ENCODE measurements at regions not wholly inside any gene's neighbourhood (a gene's known extent, or its start where the extent isn't known, plus 50 kb on each side); places are given as distances from the start of the nearest gene placed in this dataset.
A peak's percentile ranks its signal among the peaks of the same experiment; 100 is the strongest.

DNA sequence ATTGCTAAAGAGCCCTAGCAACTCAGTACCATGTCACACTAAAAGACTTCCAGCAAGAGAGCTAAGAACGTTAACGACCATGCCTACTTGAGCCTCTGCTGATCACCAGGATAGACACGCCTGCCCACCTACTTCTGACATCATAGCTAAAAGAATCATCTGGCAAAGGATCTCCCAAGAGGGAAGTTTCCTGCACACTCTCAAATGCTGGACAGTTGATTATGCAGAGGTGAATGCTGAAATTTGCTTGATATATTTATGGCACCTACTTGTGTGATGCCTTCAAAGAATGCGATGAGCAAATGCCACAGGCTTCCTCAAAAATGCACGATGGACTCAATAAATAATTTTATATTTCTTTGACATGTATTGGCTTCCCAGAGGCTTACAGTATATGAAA, 113.6 kb downstream of the GALC start:
- intact Hi-C loops (cut with micrococcal nuclease), result no loop called here
- ATAC-seq (no peak), DNase-seq (no peak)

DNA sequence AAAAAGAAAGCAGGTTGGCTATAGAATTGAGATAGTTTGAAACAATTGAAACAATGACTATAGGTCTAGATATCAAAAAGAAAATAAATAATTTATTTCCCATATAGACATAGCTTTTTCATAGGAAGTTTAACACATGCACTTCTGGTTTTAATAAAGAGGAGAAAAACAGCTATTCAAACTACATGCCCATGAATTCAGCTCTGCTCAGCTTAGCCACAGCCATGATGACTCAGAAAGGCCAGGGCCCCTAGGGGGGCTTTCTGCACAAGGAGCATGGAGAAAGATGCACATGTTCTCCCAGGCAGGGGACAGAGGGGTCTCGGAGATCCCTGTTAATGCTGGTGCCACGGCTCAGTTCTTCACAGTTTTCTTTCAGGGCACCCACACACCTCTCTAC, 114.0 kb downstream of the GALC start:
- ATAC-seq (no peak), DNase-seq (no peak)
- intact Hi-C loops (cut with micrococcal nuclease), result no loop called here

DNA sequence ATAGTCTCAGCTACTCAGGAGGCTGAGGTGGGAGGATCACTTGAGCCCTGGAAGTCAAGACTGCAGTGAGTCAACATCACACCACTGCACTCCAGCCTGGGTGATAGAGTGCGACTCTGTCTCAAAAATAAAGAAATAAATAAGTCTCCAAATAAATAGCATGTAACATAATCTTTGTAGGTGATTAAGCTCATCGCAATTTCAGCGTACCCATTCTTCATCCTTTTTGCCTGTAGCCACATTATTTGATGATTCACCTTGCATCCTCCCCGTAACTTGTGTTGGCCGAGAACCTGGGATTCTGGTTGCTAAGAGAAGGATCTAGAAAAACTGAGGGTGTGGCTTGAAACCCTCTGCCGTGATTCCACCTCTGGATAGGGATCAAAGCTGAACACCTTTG, 115.1 kb downstream of the GALC start:
- no peak for DNase-seq
- intact Hi-C loops (cut with micrococcal nuclease), result no loop called here
- ATAC-seq, result no peak

DNA sequence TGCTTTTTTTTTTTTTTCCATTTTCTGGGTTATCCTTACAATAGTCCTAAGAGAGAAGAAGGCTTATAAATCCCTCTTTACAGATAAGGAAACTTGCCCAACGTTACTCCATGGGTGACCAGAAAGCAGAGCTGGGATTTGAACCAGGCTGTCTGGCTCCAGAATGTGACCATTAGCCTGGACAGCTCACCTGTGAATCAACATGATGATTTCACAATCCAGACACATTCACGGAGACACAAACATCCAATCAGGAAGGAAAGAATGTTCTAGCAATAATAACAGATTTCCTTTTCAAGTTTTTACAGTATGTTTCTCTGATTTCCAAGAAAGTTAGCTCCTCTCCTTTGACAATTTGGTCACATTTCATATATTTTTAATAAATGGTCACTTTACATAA, 118.3 kb downstream of the GALC start:
- intact Hi-C loops (cut with micrococcal nuclease), result no loop called here
- DNase-seq, result no peak

DNA sequence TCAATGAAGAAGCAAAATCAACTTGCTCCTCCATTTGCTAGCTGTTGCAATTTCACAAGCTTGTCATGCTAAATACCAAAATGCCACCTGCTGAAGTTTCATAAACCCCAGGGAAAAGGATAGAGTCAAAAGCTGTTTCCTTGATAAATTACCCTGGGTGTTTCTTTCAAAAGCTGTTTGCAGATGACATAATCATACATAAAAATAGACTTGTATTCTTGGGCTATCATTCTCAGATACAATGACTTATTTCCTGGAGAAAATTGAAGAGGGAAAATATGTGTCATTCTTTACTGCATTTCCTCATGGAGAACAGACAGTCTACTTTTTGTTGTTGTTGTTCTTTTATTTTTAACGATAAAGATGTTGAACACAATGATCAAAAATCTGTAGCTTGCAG, 119.2 kb downstream of the GALC start:
- intact Hi-C loops (cut with micrococcal nuclease), result no loop called here
- ATAC-seq (no peak), DNase-seq (no peak)

More for the DNA sequence above, 118.3 kb downstream of the GALC start:
- ATAC-seq, result no peak

DNA sequence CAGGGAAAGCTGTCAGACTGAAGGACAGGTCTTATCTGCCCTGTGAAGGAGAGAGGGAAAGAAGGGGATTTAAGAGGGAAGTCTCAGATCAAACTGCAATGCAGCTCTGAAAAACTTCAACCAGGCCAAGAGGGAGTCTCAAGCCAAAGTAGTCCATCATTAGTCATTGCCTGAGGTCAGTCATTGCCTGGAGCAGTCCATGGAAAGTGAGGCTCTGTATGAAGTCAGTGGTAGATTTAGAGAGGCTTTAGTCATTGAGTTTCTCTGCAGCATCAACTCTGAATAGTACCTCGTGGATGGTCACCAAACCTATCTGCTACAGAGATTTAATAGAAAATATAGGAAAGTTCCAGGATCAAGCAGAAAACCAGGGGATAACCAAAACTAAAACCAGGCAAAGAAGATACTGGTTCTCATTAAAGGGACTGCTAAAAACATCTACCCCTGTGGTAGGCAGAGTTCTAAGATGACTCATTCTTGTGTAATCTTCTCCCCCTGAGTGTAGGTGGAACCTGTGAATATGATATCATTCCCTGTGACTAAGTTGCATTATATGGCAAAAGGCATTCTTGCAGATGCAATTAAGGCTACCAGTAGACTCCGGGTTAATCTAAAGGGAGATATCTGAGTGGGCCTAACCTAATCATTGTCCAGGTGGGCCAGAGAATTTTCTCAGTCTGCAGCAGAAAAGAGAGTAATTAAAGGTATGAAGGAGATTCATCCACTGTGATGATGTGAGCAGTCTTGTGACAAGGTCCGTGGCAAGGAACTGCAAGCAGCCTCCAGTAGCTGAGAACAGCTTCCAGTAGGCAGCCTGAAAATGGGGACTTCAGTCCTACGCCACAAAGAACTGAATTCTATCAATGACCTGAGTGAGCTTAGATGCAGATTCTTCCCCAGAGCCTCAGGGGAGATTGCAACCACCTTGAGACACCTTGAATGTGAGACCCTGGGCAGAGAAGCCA, 123.1 kb downstream of the GALC start:
- ATAC-seq, result peak; percentile 77
- intact Hi-C loops (cut with micrococcal nuclease), result no loop called here
- no peak for DNase-seq

DNA sequence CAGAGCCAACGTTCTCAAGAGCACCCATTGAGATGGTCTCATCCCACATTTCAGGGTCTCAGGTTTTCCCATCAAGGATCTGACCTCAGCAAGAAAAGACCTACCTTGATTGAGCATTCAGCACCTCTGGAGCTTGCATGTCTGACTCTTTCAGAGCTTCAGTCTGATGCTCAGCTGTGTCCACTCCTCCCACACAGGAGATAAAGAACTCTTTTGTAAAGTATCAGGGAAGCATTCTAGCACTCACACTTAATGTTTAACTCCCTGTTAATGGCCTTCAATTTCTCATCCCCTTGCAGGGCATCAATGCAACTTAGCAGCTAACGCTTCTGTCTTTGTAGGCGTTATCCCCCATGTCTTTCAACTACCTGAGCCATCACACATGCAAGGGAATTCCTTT, 124.1 kb downstream of the GALC start:
- intact Hi-C loops (cut with micrococcal nuclease), result no loop called here
- DNase-seq (no peak), ATAC-seq (no peak)

DNA sequence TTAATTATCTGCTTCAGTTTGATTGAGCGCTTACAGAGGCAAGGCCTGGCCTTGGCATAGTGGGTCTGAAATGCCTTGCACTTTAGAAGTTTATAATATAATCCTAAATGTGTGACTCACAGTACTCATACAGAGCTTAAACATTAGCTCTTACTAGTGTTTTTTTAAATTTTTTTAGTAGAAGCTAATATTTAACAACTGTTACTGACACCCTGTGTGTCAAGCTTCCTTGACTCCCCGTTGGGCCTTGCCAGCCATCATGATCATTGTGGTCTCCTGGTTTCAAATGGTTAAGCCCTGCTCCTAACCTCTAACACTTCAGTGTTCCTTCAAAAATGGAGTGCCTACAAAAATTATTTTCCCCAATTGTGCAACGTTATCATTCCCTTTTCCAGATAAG, 126.9 kb downstream of the GALC start:
- DNase-seq, result no peak
- no peak for ATAC-seq
- intact Hi-C loops (cut with micrococcal nuclease), result no loop called here

DNA sequence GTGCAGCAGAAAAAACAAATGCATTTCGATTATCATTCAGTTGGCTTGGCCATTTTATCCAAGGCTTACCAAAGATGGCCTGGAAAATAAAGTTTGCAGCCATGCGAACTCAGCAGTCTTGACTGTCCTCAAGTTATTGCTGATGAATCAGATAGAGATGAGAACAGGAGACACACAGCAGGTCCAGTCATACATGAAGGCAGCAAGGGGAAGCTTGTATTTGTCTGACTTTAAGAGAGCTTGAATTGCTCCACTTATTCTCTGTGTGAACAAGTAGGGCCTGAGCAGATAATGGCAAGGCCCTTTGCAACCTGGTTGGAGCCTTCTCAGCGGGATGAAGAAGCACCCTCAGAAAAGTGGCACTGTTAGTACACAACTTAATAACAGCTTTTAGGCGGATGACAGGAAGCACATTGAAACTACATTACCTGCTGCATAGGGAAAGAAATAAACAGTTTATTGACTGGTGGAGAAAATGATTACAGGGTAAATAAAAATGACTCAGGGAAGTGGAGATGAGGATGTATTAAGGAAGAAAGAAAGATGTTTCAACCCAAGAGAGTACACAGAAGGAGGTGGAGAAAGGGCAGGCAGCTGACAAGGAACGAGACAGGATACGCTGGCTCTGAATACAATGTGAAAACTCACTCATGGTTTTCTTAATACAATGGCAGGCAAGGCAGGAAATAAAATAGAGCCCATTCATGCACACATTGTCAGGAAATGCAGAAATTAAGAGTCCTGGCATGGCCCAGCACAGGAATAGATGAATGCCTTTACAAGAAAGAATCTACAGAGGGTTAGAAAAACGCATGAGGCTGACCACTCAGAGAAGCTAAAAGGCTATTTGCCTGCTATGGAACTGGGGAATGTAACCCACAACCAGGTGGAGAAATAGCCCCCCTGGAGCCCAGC, 128.4 kb downstream of the GALC start:
- intact Hi-C loops (cut with micrococcal nuclease), result no loop called here
- ATAC-seq (no peak), DNase-seq (no peak)

DNA sequence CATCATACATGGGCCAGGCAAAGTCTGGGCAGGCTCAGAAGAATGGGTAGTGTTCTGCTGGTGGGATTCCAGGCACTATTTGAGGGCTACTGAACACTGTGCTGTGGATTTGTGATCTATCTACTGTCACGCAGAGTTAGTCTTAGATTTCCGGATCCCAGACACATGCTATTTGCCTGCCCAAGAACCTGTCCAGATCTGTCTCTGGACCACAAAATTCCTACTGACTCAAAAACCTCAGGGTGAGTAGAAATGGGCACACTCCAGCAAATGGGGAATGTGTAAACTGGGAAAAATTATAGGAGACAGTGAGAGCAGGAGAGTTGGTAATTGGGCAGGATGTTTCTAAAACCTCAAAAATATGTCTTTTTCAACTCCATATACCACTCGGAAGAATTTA, 129.9 kb downstream of the GALC start:
- DNase-seq (no peak), ATAC-seq (no peak)
- intact Hi-C loops (cut with micrococcal nuclease), result no loop called here

DNA sequence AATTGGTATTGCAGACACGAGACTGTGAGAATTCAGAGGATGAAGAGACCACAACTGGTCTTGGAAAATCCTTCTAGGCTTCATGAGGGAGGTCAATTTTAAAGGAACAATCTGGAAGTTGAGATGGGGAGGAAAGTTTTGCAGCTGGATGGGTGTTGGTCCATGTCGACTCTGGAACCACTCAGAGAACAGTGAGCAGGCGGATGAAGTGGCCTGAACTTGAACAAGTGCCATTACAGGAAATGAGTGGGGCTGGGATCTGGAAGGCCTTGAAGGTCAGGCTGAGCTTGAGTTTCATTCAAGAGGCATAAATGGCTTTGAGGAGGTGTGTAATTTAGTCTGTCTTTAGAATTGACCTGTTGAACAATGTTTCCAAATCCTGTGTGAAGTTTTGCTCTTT, 140.9 kb downstream of the GALC start:
- intact Hi-C loops (cut with micrococcal nuclease), result no loop called here
- DNase-seq (no peak), ATAC-seq (peak; percentile 52)

DNA sequence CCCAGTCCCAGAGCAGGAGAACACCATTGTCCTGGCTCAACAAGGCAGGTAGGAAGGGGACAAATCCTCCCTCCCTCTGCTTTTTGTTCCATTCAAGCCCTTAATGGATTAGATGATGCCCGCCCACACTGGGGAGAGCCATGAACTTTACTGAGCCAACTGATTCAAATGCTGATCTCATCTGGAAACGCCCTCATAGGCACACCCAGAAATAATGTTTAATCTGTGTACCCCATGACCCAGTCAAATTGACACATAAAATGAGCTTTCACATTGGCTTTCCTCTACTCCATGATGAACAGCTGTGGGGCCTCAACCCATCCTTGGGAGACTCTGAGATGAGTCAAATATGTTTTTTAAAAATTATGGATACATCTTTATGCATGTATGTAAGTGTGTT, 141.8 kb downstream of the GALC start:
- DNase-seq (no peak), ATAC-seq (peak; percentile 22)
- intact Hi-C loops (cut with micrococcal nuclease), result no loop called here

DNA sequence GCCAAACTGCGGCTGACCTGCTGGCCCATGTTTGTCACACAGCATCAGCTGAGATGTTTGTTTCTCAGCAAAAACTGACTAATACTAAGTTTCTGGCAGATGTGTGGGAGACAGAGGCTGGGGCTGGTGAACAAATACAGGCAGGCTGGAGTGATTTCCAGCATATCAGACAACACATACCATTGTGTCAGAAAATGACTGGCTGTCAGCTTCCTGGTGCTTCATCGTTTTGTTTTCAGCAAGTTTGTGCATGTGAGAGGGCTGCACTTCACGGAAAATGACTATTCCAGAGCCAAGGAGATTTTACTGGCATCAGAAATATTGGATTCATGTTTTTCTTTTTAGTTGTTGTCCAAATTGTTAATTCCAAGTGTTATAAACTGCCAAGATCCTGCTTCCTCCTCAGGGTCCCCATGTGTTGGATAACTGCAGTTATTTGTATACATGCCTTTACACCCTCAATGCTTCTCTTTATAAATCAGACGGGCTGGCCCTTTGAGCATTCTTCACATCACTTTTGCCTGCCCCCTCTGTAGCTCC, 145.7 kb downstream of the GALC start:
- DNase-seq (no peak), ATAC-seq (no peak)
- intact Hi-C loops (cut with micrococcal nuclease), result no loop called here

DNA sequence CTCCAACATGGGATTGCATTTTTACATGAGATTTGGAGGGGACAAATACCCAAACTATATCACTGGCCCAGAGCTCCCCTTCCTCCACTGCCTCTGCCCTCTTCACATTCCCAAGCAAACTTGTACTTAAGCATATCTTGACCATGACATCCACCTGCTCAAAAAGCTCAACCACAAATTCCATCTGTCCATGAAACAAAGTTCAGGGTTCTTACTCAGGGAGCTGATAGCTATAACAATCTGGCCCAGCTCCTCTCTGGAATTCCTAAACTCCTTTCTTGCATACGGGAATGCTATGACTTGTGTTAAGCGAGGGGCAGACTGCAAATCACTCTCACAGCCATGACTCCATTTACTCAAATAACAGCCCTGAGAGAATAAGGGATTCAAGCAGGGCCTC, 152.1 kb downstream of the GALC start:
- ATAC-seq, result no peak
- no peak for DNase-seq
- intact Hi-C loops (cut with micrococcal nuclease), result no loop called here

DNA sequence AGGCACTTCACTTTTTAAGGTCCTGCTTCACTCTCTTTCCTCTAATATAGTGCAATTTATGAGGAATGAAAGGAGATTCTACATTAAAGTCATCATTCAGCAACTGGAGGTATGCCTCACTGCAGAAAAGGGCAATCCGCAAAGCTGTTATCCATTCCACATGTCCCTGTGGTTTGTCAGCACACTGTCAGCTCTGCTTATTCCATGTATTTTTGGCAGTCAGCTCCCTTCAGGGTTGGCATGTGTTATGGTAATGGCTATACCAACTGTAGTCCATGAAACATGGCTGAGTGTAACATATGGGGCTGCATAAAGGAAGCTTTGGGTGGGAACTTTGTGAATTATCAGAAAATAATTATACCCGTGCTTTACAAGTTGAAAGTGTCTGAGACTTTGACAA, 154.1 kb downstream of the GALC start:
- DNase-seq (no peak), ATAC-seq (no peak)
- intact Hi-C loops (cut with micrococcal nuclease), result no loop called here

DNA sequence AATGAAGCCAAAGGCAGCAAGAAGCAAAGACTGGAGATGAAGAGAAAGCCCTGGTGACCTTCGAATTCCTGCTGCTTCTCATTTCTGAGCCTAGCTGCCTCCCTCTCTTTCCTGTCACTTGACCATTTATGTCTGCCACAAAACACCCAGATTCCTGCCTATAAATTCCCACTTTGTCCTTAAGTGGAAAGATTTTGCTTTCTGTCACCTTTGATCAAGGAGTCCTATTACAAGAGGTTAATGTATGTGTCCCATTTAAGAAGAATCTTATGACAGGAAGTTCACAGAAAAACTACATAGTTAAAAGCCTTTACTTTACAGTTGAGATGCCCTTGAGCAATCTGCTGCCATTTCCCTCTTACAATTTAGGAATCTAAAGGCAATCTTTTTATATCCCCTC, 155.7 kb downstream of the GALC start:
- no peak for DNase-seq
- intact Hi-C loops (cut with micrococcal nuclease), result no loop called here
- ATAC-seq, result no peak

DNA sequence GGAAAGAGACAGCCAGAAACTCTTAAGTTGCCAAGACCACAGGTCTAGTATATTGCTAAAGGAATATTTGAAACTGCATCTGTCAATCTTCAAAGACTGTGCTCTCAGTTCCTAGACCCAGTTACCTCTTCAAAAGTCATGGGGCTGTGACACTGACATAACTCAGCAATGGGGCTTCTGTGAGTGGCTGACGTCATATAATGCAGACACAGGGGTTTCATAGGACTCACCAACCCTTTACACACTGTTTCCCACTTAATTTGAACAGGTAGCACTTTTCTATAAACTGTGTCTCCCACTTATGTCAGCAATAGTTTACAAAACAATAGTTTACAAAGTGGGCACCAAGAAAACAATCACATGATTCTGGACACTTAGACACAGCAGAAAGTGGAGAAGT, 158.4 kb downstream of the GALC start:
- DNase-seq (no peak), ATAC-seq (no peak)
- intact Hi-C loops (cut with micrococcal nuclease), result no loop called here

DNA sequence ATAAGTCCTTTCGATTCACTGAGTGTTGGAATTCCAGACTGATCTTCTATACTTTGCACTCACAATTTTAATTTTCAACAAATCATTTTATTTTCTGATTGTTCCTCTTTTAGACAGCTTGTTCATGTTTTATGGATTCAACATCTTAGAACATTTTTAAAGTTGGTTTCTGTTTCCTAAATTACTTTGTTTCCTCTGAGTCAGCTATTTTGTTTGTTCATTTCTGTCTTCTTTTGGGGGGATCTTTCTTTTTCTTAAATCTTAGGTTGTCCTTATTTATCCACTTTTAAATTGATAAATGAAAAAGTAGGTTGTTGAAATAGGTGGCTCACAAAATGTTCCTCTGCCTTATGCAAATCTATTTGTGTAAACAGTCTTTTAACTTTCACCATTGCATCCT, 160.0 kb downstream of the GALC start:
- intact Hi-C loops (cut with micrococcal nuclease), result no loop called here
- DNase-seq (no peak), ATAC-seq (no peak)

DNA sequence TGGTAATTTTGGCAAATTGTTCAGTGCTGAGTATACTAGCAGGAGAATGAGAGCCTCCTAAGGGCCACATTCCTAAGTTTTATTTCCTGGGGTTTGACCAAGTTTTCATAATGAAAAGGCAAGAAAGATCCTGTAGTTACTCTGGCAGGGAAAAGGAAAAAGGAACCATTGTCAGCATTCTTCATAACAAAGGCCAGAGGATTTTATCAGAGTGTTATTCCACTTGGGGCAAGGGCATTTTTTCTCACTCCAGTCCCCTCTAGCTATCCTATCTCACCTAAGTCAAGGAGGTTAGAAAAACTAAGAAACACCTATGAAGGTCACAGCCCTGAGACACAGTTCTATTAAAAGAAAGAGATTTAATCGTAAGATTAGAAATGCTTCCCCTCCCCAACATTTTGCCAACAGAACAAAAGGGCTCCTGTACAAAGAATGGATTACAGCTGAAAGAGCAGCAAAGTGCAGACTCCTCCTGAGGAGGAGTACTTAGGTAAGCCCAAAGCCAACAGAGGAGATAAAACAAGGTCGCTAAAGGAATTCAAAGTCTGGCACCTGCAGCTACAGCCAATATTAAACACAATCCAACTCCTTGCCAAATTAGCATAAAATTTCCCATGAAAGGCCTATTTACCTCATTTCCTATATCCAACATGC, 162.4 kb downstream of the GALC start:
- intact Hi-C loops (cut with micrococcal nuclease), result no loop called here

DNA sequence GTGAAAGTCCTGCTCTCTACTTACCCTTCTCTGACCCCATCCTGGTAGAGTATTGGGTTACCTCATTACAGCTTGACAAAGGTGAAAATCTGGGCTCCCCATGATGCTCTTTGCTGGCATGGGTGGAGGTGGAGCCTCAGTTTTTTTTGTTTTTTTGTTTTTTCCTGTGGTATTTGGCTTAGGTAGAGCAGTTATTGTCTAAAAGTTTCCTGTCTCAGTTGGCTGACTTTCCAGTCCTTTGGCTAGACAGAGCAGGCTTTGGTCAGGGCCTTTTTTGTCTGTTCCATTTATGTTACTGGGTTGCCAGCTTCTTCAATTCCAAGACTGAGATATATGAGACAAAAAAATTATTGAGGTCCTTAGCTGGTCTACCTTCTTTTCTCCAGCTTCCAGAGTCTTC, 163.4 kb downstream of the GALC start:
- ATAC-seq (no peak), DNase-seq (no peak)
- intact Hi-C loops (cut with micrococcal nuclease), result no loop called here

More for the DNA sequence above, 162.4 kb downstream of the GALC start:
- no peak for ATAC-seq
- DNase-seq, result no peak
